GM19239 (cell line): ENCODE measurements at regions not wholly inside any gene's neighbourhood (a gene's known extent, or its start where the extent isn't known, plus 50 kb on each side); places are given as distances from the start of the nearest gene placed in this dataset.
A peak's percentile ranks its signal among the peaks of the same experiment; 100 is the strongest.

ENCODE experiments used
- DNase-seq: peaks from one replicate; pipeline ENCODE4 v3.0.0; 2011; ENCODE audit warnings: low spot score; ENCODE audit not compliant: insufficient read length
- FAIRE-seq: peaks from 2 replicates; lab custom pipeline; 2011; peaks lifted over from hg19 to GRCh38; lab: Jason Lieb, UNC

DNA sequence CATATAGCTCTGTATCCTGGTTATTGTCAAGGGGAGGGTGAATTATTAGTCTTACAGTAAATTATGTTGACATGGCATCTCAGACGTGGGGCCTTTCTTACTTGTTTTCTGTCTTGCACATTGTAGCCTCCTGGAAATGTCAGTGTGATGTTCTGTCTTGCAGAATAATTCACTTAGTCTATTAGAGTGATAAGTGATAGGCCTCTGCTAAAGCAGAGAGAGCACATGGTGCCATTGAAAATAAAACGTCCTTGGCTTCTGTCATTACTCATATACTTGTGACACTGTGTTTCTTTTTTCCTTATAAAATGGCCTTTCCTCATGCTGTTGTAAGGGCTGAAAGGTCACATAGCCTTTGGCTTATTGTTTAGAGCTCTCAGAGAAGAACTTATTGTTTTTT is 531.0 kb downstream of the EPM2A start:
- DNase-seq (no peak), FAIRE-seq (no peak)

DNA sequence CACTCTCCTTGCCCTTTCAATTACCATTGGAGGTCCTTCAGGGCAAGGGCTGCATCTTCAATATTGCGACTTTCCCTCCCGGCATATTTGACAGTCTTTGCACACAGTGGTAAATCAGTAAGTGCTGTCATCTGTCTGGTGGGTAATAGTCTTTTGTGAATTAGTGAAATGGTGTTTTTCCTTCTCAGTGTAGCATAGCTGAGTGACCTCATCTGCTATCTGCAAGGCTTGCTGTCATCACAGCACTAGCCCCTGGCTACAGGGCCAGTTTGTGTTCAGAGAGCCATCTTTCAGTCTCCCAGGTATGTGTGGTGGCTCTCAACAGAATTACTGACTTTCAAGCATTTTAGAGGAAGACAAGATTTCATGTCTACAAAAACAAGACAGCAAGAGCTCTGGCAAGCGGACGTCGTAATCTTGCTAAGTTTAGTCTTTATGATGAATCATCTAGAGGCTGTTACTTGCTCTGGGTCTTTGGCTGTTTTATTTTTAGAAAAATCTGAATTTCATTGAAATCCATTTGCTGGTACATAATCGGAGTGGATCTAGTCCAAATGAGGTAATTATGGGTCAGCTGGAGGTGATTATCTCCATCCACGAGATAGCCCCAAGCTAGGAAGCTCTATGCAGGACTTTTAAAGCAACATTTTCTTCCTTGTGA is 528.9 kb downstream of the EPM2A start:
- no peak for FAIRE-seq
- no peak for DNase-seq

DNA sequence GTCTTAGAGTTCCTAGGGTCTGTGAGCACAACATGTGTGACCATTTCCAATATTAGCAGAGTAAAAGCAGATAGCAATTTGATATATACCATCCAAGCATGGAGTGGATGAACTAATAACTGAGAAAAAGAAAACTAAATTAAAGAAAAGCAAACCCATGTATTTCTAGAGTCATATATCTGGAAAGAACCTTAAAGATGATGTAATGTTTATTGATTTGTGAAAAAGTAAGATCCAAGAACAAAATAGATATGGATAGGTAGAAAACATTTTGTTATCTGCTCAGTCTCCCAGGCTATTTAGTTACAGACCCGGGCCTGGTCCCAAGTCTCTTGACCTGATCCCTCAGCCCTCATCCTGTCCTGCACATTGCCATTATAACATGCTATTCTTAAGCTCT is 526.8 kb downstream of the EPM2A start:
- FAIRE-seq (no peak), DNase-seq (no peak)

DNA sequence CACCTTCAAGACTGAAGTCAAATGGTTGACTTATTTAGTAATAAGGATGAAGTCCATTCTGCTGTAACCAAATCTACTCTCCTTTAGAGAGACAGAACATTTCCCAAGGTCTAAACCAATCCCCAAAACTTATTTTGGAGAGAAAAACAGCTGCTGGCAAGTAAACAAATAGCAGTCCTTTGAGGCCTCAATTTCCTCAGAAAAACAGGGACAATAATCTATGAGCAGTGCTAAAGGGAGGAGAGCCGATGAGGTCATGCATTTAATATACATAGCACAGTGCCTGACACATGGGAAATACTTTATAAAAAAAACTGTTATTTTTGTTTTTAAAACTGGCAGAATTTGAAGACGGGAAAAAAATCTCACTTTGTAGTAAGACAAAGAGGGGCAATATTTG is 526.0 kb downstream of the EPM2A start:
- no peak for DNase-seq
- no peak for FAIRE-seq

DNA sequence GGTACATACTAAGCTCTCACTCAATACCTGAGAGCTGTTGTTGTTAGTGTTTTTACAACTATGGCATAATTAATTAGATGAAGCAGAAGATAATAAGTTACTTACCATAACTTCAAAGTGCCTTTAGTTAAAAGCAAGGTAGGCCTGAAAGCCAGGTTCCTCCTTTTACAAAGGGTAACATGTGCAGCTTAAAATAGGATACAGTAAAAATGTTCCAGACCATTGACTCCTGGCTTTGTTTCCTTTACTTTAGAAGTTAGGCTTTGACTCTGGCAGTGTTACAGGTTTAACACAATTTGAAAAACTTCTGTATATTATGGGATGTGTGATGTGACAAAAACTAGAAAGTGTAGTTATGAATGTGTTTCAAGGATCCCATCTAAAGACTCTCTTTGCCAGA is 522.5 kb downstream of the EPM2A start:
- DNase-seq: no peak
- FAIRE-seq: peak; percentile 75

DNA sequence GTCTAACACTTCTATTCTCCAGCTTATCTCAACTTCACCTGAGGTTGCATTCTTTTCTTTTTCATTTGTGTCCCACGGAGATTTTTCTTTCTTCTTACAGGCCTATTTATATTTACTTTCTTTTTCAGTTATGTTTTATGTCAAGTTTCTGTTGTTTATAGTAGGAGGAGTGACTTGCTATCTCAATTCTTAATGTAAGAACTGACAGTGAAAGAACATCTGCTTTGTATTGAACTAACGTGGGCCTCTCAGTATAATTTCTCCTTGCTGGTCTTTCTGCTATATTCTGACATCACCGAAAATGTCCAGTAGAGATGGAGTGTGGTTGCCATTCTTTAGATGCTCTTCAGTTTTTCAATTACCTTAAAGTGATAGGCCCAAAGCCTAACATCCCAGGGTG is 521.7 kb downstream of the EPM2A start:
- no peak for DNase-seq
- FAIRE-seq: peak; percentile 81

DNA sequence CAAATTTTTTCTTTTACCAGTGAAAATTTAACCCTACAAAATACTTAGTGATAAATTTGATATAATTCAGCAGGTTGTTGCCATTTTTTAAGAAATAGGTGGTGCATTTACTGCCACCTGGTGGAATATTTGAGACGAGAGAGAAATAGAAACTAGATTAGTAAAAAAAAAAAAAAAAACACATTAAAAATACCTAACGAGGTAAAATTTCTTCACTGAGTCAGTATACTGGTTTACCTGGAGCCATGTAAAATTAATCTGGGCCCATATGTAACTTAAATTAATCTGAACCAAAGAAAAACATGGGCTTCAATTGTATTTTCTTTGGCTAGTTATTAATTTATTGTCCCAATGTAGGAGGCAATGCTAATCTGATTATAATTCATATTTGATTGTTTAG is 520.8 kb downstream of the EPM2A start:
- FAIRE-seq (peak; percentile 35), DNase-seq (no peak)

DNA sequence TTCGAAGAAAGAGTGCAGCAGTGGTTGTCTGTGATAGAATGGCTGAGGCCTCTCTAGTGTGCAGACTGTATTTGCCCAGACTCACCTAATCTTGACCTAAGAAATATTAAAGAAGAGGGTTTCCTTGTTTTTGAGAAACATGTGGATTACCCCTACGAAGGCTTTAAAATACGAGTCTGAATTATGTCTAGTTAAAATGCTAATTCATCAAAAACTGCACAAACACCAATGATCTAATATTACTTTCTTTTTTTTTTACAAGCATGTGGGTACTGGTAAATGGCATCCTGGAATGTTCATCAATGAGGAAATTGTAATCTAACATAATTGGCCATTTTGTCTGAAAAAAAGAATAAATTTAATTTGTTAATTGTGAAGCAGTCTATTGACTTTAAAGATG is 510.9 kb downstream of the EPM2A start:
- no peak for FAIRE-seq
- no peak for DNase-seq

DNA sequence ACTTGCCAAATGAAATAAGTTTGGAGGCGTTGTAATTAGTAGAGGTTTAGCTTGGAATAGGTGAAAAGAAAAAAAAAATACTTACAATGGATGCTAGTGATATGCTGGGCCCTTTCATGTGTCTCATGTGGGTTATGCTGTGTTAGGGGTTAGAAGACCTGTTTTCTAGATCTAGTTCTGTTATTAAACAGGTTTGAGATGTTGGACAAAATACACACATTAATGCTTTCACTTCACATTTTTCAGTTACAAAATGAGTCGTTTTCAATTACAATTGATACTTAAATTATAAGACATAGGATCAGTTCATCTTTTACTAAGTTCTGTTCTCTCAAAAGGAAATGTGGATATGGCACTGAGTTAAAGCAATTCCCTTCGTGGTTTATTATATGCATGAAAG is 509.8 kb downstream of the EPM2A start:
- DNase-seq (no peak), FAIRE-seq (no peak)

DNA sequence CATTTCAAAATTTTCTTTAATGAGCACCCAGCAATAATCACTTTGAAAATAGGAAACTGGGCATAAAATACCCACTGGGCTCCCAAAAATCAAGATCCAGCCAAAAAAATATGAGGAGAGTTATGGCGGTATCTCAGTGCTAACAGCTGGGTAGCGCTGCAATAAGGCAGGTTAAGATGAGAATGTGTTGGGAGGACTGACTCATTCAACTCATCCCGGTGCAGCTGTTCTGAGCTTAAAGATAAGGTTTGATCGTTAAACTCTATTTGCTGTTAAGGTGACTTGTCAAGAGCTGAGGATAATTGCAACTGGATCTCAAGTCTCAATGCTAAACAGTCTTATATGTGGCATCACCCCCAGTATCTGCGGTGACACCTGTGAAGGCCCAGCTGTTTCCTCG is 507.7 kb downstream of the EPM2A start:
- no peak for FAIRE-seq

DNA sequence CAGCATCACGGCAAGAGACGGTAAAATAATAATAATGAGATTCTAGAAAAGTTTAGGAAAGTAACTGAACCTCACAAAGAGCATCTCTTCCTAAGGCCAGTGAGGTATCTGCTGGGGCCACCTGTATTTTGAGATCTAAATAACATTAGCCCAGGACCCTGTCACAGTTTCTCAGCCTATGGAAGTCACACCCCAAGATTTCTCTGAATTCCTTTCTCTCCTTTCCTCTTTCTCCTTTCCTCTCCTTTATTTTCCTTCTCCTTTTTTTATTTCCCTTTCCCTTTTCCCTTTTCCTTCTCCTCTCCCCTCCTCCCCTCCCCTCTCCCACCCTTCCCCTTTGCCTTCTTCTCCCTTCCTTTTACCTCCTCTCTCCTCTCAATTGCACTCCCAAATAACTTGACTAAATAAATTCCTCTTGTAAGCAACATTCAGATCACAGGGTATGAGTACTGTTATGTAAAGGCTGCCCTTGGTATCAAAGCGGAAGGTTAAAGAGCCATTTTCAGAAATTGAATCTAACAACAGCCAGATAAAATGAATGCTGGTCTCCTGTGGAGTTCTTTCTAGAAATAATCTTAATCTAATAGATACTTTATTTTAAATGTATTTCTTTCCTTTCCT is 506.2 kb downstream of the EPM2A start:
- DNase-seq: no peak
- no peak for FAIRE-seq

More for the DNA sequence above, 507.7 kb downstream of the EPM2A start:
- no peak for DNase-seq

DNA sequence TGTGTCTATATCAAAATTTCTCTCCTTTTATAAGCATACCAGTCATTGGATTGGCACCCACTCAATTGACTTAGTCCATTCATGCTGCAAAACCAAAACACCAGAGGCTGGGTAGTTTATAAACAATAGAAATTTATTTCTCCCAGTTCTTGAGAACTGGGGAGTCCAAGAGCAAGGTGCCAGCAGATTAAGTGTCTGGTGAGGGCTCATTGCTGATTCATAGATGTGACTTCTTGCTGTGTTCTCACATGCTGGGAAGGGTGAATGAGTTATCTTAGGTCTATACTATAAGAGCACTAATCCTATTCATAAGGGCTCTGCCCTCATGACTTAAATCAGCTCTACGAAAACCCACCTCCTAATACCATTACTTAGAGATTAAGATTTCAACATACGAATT is 501.4 kb downstream of the EPM2A start:
- FAIRE-seq (no peak), DNase-seq (no peak)

DNA sequence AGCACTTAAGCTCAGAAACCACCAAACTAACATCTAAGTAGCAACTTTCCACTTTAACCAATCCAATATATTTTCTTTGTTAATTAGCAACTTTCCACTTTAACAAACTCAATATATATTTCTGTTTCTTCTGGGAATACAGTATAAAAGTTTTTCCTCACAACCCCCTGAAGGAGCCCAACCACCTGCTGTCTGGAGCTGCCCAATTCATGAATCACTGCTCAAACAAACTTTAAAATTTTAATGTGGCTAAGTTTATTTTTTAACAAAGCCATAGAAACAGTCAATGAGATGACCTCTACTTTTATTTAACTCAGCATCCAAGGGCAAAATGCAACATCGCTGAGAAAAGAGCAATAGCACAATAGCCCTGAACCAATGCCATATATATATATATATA is 500.1 kb downstream of the EPM2A start:
- FAIRE-seq: no peak
- DNase-seq: no peak

DNA sequence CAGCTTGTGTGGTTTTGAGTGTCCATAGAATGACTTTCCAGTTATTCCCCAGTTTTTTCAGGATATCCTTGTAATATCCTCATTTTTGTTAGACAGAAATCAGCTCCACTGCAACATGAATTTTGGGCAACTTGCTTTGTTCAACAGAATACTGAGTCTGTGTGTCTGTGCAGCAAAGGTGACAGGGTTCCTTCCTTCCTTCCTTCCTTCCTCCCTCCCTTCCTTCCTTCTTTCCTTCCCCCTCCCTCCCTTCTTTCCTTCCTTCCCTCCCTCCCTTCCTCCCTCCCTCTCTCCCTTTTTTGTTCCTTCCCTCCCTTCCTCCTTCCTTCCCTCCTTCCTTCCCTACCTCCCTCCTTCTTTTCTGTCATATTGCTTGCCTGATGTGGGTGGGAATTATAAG is 496.5 kb downstream of the EPM2A start:
- no peak for FAIRE-seq
- no peak for DNase-seq

DNA sequence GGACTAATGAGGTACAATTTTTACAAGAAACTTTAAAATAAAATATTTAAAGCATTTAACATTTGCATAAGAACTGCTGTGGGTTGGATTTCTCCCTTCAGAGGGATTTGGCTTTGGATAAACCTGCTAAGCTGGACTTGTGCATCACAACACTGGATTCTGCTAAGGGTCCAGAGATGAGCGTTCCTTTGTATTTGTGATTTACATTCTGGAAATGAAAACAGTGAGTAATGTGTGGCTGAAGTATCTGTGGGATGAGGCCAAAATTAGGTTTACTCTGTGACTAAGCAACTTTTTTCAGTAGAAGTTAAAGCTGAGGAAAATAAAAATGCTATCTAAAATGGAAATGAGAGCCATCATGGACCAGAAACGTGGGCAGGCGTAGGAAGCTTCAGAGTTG is 494.3 kb downstream of the EPM2A start:
- DNase-seq: no peak
- FAIRE-seq: no peak

DNA sequence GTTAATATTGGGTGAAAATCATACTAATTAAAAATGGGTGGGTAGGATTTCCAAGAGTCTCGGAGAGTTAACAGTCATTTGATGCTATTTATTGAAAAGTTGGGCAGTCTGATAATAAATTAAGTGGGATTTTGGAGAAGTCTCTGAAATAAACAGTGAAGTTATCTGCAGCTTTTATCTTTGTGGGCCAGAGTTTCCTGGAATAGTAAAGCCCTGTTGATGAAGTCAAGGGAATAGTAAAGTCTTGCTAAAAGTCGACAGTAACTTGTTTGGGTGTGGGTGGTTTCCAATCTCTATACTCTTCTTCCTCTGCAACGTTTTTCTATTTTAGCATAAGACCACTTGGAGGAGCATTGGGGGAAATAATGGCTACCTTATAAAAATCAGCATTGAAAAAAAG is 493.6 kb downstream of the EPM2A start:
- DNase-seq: no peak
- no peak for FAIRE-seq

DNA sequence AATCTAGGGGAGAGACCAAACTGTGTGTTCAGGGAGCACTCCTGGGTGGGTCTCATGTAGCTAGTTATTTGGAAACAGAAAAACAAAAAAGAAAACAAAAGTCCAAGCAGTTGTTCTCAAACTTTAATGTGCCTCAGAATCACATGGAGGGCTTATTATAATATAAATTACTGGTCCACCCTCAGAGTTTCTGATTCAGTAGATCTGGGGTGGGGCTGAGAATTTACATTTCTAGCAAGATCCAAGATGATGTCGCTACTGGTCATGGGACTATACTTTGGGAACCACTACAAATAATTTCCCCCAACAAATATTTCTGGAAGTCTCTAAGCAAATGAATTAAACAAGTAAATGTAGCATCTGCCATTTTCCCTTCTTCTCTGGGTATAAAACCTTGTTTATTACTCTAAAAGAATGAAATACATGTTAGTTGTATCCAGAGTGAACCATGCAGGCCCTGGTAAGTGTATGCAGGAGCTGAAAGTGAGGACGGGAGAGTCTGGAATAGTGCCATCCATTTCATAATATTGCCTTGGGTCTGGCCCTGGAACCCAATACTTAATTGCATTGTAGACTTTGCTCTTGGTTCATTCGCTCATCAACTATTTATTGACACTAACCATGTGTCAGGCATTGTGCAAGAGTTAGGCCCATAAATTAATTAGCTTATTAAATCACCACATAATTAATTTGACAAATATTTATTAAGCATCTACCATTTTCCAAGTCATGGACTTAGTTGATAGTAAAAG is 490.8 kb downstream of the EPM2A start:
- DNase-seq (no peak), FAIRE-seq (no peak)

DNA sequence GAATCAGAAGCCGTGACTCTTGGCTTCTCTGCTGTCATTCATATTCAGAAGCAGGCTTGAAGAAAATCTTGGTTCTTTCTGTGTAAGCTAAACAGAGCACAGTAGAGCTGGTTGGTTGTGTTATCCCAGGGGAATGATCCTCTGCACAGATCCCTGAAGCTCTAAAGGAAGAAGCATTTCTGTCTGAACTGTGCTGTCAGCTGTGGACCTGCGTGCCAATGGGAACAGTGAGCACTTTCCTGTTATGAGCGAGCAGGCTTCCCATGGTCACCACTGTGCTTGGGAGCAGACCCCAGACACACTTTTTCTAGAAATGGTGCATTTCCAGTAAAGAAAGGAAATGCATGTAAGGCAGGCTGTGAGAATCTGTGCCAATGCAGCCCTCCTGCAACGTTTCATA is 490.2 kb downstream of the EPM2A start:
- FAIRE-seq (no peak), DNase-seq (no peak)

DNA sequence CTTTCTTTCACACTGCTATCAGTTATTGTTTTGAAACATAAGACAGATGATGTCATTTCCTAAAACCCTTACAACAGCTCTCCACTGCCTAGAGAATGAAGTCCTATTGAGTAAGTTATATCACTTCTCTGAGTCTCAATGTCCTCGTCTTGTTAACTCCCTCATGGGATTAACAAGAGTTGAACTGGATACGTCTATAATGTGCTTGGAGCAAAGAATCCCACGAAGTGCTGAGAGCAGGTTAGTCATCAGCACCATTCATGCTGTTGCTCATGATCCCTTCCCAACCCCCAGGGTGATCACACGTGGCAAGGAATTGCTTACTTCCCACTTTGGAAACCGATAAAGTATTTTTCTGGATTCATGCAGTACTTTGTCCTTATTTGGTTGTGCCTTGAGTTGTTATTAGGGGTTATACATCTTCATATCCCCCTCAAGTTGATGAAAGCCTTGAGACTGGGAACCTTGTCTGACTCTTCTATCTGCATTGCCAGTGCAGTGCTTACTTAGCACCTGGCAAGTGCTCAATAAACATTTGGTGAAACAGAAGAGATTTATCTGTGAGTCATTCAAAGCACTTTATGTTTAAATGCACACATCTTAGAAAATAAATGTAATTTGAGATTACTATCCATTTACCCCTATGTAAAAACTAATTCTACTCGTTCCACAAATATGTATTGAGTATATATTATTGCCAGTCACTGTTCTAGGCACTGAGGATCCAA is 487.5 kb downstream of the EPM2A start:
- no peak for DNase-seq
- FAIRE-seq: no peak

DNA sequence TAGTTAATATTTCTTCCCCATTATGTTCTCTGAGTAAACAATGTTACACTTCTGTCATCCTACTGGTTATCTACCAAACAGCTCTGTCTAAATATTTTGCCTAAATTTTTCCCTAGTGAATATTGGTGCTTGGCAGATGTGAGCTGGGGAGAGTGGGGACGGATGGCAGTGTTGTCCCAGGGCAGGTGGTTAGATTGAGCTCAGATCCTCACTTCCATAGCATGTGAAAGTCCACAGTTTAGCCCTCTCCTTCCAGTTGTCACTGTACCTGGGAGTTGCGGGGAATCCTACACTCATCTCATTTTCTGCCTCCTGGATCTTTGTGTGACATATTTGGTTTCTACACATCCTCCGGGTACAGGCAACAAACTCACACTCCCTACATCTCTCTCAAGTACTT is 484.9 kb downstream of the EPM2A start:
- no peak for FAIRE-seq
- DNase-seq: no peak

DNA sequence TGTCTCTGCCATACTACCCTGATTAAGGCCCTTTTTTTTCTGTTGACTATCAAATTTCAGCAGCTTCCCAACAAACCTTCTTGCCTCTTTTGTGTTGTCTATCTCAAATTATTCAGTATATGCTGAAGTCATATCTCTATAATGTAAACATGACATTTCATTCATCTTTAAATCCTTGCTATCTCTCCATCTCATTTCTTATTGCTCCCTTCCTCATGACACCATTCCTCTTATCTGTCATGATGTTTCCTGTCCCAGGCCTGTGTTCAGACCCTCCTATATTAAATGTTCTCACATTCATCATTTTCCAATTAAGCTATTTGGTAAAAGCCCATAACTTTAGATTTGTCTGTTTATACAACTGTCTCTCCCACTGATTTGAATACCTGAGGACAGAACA is 482.6 kb downstream of the EPM2A start:
- FAIRE-seq: no peak
- DNase-seq: no peak
